GM18909 (cell line): ENCODE measurements at regions not wholly inside any gene's neighbourhood (a gene's known extent, or its start where the extent isn't known, plus 50 kb on each side); places are given as distances from the start of the nearest gene placed in this dataset.

Source experiments
- ATAC-seq: cut with Tn5 transposase; IDR thresholded peaks from one replicate; pipeline ENCODE4 v1.9.1; 2021; ENCODE audit warnings: mild to moderate bottlenecking; ENCODE audit not compliant: unreplicated experiment, poor library complexity

- peak; percentile 89 for ATAC-seq
These were observed 165.3 kb upstream of the PPP1R2C start for GRCh38 chrX:42943051-42943974.

GRCh38 chrX:42944381-42944998 is 166.5 kb upstream of the PPP1R2C start:
- peak; percentile 13 for ATAC-seq

GRCh38 chrX:42946544-42947194 is 168.7 kb upstream of the PPP1R2C start:
- ATAC-seq, result no peak

GRCh38 chrX:42948723-42949657 is 171.0 kb upstream of the PPP1R2C start:
- ATAC-seq, result no peak

- no peak for ATAC-seq
These were observed 173.8 kb upstream of the PPP1R2C start for GRCh38 chrX:42951747-42952146.

GRCh38 chrX:42952621-42953020 is 174.7 kb upstream of the PPP1R2C start:
- ATAC-seq, result no peak

- ATAC-seq, result peak; percentile 23
These were observed 176.9 kb upstream of the PPP1R2C start for GRCh38 chrX:42954880-42955279.

GRCh38 chrX:42955349-42955748 is 177.4 kb upstream of the PPP1R2C start:
- ATAC-seq, result peak; percentile 84

GRCh38 chrX:42967681-42968300 is 189.8 kb upstream of the PPP1R2C start:
- ATAC-seq, result no peak

GRCh38 chrX:42973321-42973720 is 195.4 kb upstream of the PPP1R2C start:
- ATAC-seq, result no peak

GRCh38 chrX:42975906-42976305 is 197.9 kb upstream of the PPP1R2C start:
- ATAC-seq, result no peak

GRCh38 chrX:42976746-42977366 is 198.9 kb upstream of the PPP1R2C start:
- ATAC-seq, result no peak

- no peak for ATAC-seq
These were observed 200.9 kb upstream of the PPP1R2C start for GRCh38 chrX:42978655-42979379.

GRCh38 chrX:42988700-42989099 is 210.7 kb upstream of the PPP1R2C start:
- ATAC-seq, result no peak

- no peak for ATAC-seq
These were observed 214.4 kb upstream of the PPP1R2C start for GRCh38 chrX:42992199-42992943.

GRCh38 chrX:42996861-42997260 is 218.9 kb upstream of the PPP1R2C start:
- no peak for ATAC-seq

GRCh38 chrX:43000121-43000520 is 222.2 kb upstream of the PPP1R2C start:
- no peak for ATAC-seq
